ENCODE measurements at regions not wholly inside any gene's neighbourhood (a gene's known extent, or its start where the extent isn't known, plus 50 kb on each side); places are given as distances from the start of the nearest gene placed in this dataset.

DNA sequence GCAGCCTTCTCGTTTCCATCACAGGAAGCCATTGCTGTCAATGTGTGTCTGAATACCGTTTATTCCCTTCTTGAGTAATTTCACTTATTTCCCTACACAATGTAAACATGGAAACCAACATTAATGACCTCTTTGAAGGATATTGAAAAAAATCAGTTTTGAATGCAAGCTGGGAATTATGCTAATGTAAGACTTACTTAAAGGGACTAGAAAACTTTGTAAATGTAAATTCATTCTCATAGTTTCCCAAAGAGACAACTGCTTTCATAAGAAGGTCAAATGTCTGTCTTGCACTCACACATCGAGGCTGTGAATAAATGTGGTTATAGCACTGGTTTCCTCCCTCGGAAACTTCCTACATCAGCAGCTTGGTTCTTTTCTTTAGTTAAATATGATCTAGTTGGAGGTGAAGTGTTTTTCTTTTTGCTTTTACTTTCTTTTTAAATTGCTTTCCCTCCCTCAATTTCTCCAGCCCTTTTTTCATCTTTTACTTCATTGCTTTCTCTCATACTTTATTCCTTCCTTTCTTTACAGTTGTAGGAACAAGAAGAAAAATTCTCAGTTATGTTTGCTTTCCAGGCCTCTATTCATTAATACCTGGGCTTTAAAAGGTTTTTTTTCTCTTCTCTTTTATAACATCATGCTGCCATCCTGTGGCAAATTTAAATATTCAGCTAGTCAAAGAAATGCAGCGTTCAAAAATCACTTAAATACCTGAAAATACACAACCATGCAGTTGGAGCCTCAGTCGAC, 108.3 kb downstream of the TNFAIP3 start:
- TF ChIP-seq CTCF (CRISPR knock-in tag; IDR thresholded peaks at IDR 0.05) (peak; percentile 37), ZNF670 (CRISPR knock-in tag; IDR thresholded peaks at IDR 0.05; ENCODE audit: borderline replicate concordance) (no peak), SMC3 (IDR thresholded peaks at IDR 0.05; ENCODE audit: low read length) (no peak), KDM5A (IDR thresholded peaks at IDR 0.05; ENCODE audit: borderline replicate concordance, low read length) (no peak)
